Hematopoietic multipotent progenitor cell treated with erythropoietin and hydrocortisone succinate and interleukin-3 and kit ligand, for 15 days (in vitro differentiated cells): ENCODE measurements at regions not wholly inside any gene's neighbourhood (a gene's known extent, or its start where the extent isn't known, plus 50 kb on each side); places are given as distances from the start of the nearest gene placed in this dataset.

ENCODE experiments used
- DNase-seq: peaks from one replicate; pipeline ENCODE4 v3.0.0-alpha.2; 2015; ENCODE audit warnings: low spot score

GRCh38 chr17:79280010-79280409, 205.4 kb downstream of the ENGASE start:
- DNase-seq, result no peak

GRCh38 chr17:79279320-79279719, 204.7 kb downstream of the ENGASE start:
- no peak for DNase-seq

- DNase-seq, result no peak
Observed at GRCh38 chr17:79276821-79277220, 202.2 kb downstream of the ENGASE start.

DNA sequence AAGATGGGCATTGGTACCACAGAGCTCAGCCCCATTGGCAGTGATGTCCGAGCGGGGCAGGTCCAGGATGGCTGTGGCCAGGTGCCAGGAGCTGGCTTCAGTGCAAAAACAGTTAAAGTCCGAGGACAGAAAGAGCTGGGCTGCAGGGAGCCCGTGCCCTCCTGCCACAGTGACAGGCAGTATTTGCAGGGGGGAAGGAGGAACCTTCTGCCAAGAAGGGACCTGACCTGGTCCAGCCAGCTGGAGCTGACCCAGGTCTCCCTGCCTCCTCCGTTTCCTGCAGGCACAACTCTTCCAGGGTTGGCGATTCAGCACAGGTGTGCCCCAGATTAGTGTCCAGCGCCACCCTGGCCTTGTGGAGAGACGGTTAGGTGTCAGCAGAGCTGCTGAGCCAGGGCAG, 199.0 kb downstream of the ENGASE start:
- no peak for DNase-seq

- DNase-seq, result no peak
Observed at GRCh38 chr17:79272666-79273219, 198.1 kb downstream of the ENGASE start.

DNA sequence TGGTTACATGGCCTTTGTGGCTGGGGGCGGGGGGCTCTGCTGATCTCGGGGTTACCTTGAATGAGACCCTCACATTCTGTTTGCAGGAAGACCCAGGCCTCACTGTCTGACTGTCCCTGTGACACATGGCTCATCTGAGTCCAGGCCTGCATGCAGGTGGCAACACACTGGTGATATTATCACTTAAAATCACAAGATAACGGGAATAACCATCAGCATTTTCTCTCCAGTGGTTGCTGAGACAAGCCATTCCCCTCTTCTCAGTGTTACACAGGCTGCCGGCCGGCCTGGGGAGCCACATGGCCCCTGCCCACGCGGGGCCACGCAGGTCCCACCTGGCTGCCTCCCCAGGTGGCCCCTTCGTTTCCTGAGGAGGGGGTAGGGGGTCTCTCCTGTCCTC, 197.6 kb downstream of the ENGASE start:
- no peak for DNase-seq

GRCh38 chr17:79269620-79270019, 195.0 kb downstream of the ENGASE start:
- no peak for DNase-seq

GRCh38 chr17:79263191-79263590, 188.6 kb downstream of the ENGASE start:
- no peak for DNase-seq

GRCh38 chr17:79262624-79263023, 188.0 kb downstream of the ENGASE start:
- no peak for DNase-seq

- DNase-seq, result no peak
Observed at GRCh38 chr17:79261355-79262072, 186.9 kb downstream of the ENGASE start.

DNA sequence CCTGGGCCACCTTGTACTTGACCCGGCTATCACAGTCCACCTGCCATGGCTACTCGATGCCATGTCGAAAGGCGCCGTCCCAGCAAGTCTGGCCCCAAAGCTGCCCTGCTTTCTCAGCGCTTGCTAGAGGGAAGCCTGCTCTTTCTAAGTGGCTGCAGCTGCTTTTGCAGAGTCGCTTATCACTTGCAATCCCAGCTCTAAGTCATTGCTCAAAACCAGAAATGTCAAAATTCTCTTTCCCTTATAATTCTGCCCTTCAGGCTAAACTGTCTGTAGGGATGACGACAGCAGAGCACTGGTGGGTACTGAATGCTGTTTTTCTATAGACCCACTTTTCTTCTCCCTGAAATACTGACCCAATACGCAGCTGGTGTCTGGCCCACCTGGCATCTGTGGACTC, 184.2 kb downstream of the ENGASE start:
- DNase-seq, result no peak

DNA sequence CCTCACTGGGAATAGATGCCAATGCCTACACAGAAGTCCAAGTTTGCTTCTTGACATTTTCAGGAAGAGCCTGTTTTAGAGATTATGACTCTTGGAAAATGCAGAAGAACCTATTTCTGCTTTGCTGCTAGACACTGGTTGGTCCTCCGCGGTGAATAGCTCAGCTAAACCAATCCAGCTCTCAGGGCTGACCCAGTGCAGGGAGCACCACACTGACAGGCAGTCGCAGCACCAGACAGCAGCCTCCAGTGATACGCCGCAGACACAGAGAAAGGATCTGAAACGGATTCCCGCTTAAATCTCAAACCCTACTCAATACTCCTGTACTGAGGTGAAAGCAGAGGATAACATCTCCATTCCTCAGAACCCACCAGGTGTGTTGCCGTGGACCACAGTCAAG, 183.4 kb downstream of the ENGASE start:
- DNase-seq, result no peak

DNA sequence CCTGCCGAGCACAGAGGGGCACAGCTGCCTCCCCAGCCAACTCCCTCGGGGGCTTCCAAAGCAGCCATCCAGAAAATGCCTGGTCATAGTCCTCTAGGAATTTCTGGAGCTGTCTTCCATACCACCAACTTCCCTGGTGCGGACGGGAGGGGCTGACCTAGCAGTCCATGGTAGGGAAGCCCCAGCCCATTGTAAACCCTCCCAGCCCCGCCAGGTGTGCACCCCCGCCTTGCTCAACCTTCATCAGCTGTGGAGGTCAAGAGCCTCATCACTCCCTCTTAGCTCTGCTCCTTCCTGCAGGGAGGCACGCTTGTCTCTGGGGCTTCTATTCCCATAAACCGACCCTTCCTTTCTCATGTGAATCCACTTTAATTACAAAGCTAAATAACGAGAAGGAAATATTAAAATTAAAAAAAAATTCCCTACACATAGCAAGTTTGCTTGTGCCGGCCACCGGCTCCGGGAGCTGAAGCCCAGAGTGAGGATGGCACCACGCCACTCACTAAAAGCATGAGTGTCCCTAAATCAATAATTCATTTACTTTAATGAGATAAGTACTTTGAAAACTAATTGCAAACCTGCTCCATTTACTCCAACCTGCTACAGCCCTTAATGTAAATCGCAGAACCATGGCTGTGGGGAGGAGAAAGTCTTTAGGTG, 181.4 kb downstream of the ENGASE start:
- DNase-seq, result no peak

GRCh38 chr17:79255456-79255855, 180.8 kb downstream of the ENGASE start:
- DNase-seq, result no peak

DNA sequence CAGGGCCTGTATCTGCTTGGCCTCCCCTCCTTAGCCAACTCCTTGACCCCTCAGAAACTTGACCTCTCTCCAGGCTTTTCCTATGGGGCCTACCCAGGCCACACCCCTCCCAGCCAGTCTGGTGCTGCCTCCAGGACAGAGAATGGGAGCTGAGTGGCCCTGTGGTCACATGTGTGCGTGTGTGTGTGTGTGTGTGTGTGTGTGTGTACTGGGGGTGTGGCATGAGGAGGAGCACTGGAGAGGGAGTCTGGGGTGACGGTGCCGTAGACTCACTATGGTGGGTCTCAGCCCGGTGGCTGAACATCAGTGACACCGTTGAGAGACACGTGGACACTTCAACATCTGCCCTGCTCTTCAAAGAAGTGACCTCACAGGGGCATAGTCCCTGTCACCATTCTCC, 180.4 kb downstream of the ENGASE start:
- no peak for DNase-seq

DNA sequence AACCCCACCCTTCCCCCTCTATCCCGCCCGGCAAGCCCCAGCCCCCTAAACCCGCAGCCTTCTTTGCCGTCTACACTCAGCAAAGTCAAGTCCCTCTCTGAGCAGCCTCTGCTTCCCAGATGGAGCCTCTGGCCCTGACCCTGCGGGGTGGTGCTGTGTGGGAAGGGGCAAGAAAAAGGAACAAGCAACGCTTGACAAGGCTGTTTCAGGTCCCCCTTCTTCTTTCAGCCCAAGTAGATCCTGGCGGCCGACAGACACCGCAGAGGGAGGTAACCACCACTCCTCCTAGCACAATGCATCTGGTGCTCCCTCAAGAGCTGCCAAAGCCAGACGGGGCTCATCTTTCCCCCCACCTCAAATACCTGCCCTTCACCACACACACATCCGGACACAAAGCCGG, 178.3 kb downstream of the ENGASE start:
- DNase-seq, result no peak

GRCh38 chr17:79251824-79252223, 177.2 kb downstream of the ENGASE start:
- no peak for DNase-seq

DNA sequence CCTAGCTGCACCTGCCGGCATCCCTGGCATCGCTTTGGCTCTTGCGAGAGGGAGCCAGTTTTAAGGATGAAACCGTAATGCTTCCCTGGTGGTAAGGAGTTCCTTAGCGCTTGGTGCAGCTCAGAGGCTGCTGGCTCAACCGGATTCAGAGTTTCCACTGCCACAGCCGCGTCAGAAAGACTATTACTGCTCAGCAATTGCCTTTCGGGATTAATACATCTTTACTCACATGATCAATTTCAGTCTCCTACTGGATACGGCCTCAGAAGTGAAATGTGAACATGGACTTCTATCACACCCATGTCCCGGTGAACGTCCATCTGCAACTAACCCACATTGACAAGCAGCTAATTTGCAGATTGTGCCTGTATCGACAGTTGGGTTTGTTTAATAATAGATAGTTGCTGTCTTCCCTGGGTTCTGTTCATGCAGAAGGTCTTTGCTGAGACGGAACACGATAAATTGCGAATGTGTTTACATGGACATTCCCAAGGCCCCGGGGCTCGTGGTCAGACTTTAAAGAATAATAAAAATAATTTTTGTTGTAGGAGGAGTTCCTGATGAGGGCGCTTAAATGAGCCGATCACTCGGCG, 175.4 kb downstream of the ENGASE start:
- no peak for DNase-seq

DNA sequence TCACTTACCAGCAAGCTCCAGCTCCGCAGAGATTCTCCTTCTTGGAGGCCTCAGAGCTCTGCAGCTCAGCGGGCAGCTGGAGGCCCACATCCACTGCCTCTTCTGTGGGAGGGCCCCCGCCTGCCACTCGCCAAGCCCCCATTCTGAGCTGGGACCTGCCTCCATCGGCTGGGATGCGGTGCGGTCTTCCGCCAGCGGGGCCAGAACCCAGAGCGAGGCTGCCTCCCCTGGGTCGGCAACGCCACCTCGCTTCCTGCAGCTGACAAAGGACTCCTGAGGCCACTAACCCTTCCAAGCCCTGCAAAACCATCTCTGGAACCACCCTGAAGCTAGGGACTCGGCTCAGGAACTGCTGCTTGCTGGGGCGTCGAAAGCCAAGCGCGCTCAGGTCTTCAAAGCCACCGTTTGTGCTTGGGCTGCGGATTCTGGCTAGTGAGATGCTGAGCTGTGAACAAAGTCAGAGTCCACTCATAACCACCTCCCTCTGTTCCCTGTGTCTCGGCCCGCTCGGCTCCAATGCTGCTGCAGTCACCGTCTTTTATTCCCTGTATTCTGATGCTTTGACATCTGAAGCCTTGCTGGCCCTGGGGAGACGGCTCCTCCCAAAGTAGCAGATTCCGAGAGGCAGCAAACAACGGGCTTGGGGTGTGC, 174.3 kb downstream of the ENGASE start:
- DNase-seq, result no peak

DNA sequence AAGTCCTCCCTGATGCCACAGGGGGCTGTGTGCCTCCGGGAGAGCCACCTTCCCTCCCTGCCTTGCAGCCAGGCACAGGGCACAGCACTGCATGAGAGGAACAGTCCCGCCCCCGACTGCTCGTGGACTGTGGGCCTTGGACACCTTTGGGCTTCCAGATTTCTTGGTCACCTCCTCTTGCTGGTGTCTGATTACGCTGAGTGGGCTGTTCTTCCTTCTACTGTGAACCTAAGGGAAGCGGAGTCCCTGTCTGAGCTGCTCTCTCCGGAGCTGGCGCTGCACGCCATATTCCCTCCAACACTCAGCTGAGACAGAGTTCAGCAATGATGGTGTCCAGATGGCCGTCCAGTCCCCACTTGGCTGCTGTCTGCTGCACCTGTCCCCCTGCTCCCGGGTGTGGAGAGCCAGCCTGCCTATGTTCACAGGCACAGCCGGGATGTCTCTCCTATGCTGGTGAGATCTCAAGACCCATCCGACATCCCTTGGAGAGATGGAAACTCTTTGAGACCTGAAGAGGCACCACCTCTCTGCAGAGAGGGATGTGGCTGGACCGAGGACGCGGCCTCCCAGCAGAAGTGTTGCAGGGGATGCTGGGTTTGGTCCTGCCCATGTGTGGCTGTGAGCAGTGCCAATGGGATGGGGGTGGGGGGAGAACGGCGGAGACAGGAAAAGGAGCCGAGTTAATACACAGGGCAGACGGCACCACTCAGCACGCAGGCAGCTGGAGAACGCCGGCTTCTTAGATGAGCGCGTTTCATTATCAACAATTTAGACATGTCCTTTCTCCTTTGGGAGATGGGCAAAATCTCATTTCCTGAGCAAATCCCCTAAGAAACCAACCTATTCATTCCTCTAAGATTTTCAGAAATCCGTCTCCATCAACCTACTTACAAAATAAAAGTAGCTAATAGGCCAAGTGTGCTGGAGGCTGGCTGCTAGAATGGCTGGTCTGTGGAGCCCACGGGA, 171.9 kb downstream of the ENGASE start:
- DNase-seq, result no peak

DNA sequence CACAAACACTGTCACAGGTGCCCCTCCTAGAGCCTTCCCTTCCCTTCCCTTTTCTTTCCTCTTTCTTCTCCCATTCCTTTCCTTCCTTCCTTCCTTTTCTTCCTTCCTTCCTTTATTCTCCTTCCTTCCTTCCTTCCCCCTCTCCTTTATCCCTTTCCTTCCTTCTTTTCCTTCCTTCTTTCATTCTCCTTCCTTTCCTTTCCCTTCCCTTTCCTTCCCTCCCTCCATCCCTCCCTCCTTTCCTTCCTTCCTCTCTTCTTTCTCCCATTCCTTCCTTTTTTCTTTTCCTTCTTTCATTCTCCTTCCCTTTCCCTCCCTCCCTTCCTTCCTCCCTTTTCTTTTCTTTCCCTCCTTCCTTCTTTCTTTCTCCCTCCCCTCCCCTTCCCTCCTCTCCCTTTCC, 170.0 kb downstream of the ENGASE start:
- no peak for DNase-seq

DNA sequence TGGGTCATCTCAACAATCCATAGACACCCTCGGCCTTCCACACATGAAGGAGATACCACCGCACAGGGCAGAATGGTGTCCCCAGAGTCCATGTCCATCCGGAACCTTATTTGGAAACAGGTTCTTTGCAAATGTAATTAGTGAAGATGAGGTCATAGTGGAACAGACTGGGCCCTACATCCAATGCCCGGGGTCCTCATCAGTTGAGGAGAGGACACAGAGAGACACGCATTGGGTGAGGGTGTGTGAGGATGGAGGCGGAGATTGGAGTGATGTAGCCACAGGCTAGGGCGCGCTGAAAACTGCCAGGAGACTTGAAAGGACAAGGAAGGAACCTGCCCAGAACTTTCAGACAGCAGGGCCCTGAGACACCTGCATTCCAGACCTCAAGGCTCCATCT, 169.4 kb downstream of the ENGASE start:
- no peak for DNase-seq
